Heart left ventricle (tissue), 13 donors: ENCODE measurements at regions not wholly inside any gene's neighbourhood (a gene's known extent, or its start where the extent isn't known, plus 50 kb on each side); places are given as distances from the start of the nearest gene placed in this dataset.
"Not testable (repeated sequence)": the region's sequence is repeated elsewhere in the genome, so short reads cannot be mapped to it uniquely, and the experiment has no call there.

Experiments used
- POLR2A ChIP-seq, 2 donors: fragments of 450-650 bp; IDR thresholded peaks; one replicate each; pipeline ENCODE4 v1.6.1; 2017; ENCODE audit warnings: antibody characterized with exemption in 2 of 2, mild to moderate bottlenecking in 2 of 2, moderate library complexity in 2 of 2
- TF ChIP-seq, protein P1 (sequence below), 12 donors: fragments of 200-600 bp; sonication (generic) in 4 of 12; IDR thresholded peaks; one replicate each; pipeline versions ENCODE4 v1.5.0 to v1.8.0; 2018 to 2022; ENCODE audit warnings: antibody characterized with exemption in 12 of 12, mild to moderate bottlenecking in 5 of 12
- donor health status: ischemic (EF 13 %, LVEDD 7.1; RV severe dilation, severe dysfunction).
- donor health status: DM: no; HTN: yes; CAD: no.
- donor health status: DM: no; HTN: no; CAD: no.
- donor health status: ischemic (EF 25% LVEDD 6.9; RV normal size, moderate dysfunction).
- donor health status: ischemic (EF 25% LVEDD 5.7; RV mildly dilated, moderate dysfunction).
- donor health status: ischemic (EF 35%, LVEDD 5.7; RV mildly dilated, moderate dysfunction).
- donor health status: nonischemic (EF 11% LVEDD 7.7; RV severe dilation, severe dysfunction).
- donor health status: DM: yes; HTN: yes; CAD: no.
- donor health status: PGD.
- donor health status: ischemic (EF 29% LVEDD 5.4; RV normal size, mild dysfunction).
- donor health status: nonischemic (EF 23%, LVEDD 6.1; RV moderate dilation, normal function).

DNA sequence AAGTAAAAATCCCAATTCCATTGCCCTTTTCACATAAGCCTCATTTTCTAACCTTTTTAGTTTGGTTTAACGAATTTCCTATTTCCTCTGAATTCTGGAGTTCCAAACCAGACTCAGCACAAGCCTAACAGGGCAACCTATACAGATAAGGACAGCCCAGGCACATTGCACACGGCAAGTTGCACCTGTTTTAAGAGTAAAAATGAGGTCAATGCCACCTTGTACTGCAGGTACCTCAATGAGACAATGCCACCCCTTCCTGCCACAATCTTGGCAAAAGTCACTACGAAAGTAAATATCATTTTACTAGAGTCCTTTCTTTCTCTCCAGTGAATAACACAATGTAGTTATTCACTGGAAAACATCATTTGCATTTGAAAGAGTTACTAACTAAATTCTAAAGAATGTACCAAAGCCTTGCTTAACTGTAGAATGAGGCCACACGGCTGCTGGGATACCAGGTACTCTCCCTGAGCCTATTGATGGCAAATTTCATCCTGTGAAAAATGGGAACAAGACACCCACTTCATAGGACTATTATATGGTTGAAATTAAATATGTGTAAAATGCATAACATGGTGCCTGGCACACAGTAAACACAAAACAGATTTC lies 117.2 kb upstream of the NBPF9 start:
- TF ChIP-seq, protein P1, sequence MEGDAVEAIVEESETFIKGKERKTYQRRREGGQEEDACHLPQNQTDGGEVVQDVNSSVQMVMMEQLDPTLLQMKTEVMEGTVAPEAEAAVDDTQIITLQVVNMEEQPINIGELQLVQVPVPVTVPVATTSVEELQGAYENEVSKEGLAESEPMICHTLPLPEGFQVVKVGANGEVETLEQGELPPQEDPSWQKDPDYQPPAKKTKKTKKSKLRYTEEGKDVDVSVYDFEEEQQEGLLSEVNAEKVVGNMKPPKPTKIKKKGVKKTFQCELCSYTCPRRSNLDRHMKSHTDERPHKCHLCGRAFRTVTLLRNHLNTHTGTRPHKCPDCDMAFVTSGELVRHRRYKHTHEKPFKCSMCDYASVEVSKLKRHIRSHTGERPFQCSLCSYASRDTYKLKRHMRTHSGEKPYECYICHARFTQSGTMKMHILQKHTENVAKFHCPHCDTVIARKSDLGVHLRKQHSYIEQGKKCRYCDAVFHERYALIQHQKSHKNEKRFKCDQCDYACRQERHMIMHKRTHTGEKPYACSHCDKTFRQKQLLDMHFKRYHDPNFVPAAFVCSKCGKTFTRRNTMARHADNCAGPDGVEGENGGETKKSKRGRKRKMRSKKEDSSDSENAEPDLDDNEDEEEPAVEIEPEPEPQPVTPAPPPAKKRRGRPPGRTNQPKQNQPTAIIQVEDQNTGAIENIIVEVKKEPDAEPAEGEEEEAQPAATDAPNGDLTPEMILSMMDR (IDR thresholded peaks at IDR 0.05) = not testable (repeated sequence)
- not testable (repeated sequence) for TF ChIP-seq POLR2A (IDR thresholded peaks at IDR 0.05)
